H1 (cell line): ENCODE measurements at regions not wholly inside any gene's neighbourhood (a gene's known extent, or its start where the extent isn't known, plus 50 kb on each side); places are given as distances from the start of the nearest gene placed in this dataset.

ENCODE experiments used
- CTBP2 ChIP-seq: IDR thresholded peaks from 2 replicates; pipeline ENCODE4 v1.7.0; 2011; ENCODE audit warnings: borderline replicate concordance, mild to moderate bottlenecking, moderate library complexity, mixed read lengths, low read length; ENCODE audit not compliant: insufficient read depth, insufficient read length
- EP300 ChIP-seq, 2 experiments: IDR thresholded peaks; 1 replicate in 1 of 2; 2 replicates in 1 of 2; pipeline ENCODE4 v1.6.1; 2011 to 2012; ENCODE audit warnings: low read depth in 2 of 2, low read length in 2 of 2, mild to moderate bottlenecking in 2 of 2, borderline replicate concordance in 1 of 2, inconsistent platforms in 1 of 2, moderate library complexity in 1 of 2
- FOSL1 ChIP-seq: IDR thresholded peaks from 2 replicates; pipeline ENCODE4 v1.6.1; 2011; ENCODE audit warnings: mild to moderate bottlenecking, low read depth, low read length, moderate library complexity; ENCODE audit not compliant: insufficient read depth
- POLR2AphosphoS5 ChIP-seq: IDR thresholded peaks from 2 replicates; pipeline ENCODE4 v1.6.1; 2011; ENCODE audit warnings: low read depth, low read length
- SRF ChIP-seq: IDR thresholded peaks from 2 replicates; pipeline ENCODE4 v1.6.1; 2011; ENCODE audit warnings: mild to moderate bottlenecking, low read depth, low read length, moderate library complexity

- TF ChIP-seq CTBP2, result no peak
- no peak for TF ChIP-seq EP300 (IDR thresholded peaks at IDR 0.05; ENCODE audit: borderline replicate concordance in 1 of 2, low read depth in 2 of 2, low read length in 2 of 2)
- no peak for TF ChIP-seq FOSL1
- no peak for TF ChIP-seq POLR2AphosphoS5
- no peak for TF ChIP-seq SRF
Observed at GRCh38 chr10:47190301-47190700, 109.7 kb upstream of the GDF10 start (continued).
